ENCODE measurements at regions not wholly inside any gene's neighbourhood (a gene's known extent, or its start where the extent isn't known, plus 50 kb on each side); places are given as distances from the start of the nearest gene placed in this dataset.

- TF ChIP-seq CTCF (conservative IDR thresholded peaks at IDR 0.05) (peak; percentile 29; the same call in 1 of the 2 replicates), EZH2 (IDR thresholded peaks at IDR 0.05; ENCODE audit: low read depth) (no peak)
Measured at GRCh38 chr12:54725233-54725843, 77.2 kb upstream of the DCD start.
